Left lobe of liver (tissue), 2 donors: ENCODE measurements at regions not wholly inside any gene's neighbourhood (a gene's known extent, or its start where the extent isn't known, plus 50 kb on each side); places are given as distances from the start of the nearest gene placed in this dataset.

ENCODE experiments used
- ATAC-seq: fragments of 200-7000 bp; cut with Tn5 transposase; one replicate; pipeline ENCODE4 v1.9.1; 2020; ENCODE audit warnings: mild to moderate bottlenecking, moderate library complexity
- DNase-seq: peaks from one replicate; pipeline ENCODE4 v3.0.0-alpha.2; 2020; ENCODE audit warnings: low spot score
- donor health status: DM: no; HTN: no; CAD: no; lungs with moderate emphysema.
- donor health status: DM: no; HTN: yes; CAD: no.

DNA sequence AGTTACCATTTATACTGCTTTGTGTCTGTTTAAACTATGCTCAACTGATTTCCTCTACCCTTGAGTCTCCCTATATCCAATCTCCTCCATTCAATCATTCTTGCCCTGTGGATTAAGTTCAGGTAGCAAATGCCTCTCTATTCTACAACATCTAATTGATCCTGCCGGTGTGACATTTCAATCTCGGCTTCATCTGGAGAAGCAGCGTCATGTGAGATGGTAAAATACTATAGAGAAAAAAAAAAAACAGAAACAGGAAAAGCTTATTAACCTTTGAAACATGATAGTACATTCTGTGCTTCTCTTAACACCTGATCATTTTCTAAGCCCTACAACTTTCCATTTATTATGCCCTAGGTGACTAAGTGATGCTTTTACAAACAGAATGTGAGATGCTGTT lies 89.4 kb downstream of the KCTD12 start:
- ATAC-seq = no peak
- DNase-seq = no peak

DNA sequence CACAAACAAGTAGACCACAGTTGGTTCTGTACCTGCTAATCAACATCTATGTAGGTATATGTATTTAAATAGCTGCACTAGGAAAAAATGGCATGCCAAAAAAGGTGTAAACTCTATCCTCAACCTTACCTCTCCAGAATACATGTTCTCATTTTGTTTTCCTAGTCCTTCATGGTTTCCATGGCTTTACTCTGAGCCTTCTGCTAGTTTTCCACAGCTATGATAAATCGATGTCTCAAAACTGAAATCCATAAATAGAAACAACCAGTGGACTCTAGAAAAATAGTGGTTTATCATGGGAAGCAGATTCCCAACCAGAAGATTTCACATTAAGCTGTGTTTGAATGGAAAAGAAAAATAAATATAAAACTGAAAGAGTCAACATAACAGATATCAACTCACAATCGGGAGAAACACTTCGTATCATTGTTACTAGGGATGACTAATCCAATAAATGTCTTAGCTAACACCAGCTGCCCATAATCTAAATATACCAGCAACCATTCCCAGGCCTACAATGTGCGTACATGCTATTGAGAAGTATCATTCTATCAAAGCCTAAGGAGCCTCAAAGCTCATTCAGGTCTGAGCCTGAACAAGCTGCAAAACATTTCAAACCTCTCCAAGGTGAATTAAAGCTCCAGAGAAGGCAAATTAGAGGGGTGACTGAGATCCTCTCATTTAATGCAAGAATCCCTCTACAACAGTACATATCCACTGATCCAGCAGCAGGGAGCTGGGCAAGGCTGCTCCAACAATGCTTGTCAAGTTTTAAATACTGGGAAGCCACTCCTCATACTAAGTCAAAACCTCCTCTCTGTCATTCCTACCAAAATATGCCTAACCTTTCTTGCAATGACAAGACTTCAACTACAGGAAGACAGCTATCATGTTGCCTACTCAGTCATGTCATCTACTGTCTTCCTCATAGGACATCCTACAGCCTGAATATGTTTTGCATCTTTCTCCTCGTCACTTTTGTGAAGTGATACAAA lies 90.2 kb downstream of the KCTD12 start:
- ATAC-seq (no peak), DNase-seq (no peak)

DNA sequence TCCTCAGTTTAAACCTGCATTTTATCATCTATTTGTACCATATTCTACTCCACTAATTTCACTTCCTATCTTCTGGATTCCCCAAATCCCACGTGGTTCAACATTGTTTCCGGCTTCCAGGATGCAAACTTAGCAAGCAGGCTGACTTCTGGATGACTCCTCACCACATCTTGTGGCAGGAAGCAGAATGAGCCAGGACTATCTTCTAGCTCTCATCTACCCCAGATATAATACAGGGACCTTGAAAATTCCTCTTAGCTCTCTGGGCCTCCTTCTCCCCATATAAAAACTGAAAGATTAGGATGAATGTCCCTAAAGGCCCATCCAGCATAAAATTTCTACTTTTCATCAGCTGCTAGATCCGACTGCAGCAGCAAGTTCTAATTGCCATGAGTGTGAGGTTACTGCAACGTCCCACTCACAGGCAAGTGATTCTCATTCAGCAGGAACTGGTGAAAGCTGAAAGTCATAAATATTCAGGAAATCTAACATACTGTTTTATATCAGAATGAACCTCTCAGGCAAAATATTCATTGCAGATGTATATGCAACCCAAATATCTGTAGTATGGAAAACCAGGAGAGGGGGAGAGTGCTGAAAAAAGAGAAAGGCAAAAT lies 93.4 kb downstream of the KCTD12 start:
- ATAC-seq = peak; percentile 55
- DNase-seq = no peak

DNA sequence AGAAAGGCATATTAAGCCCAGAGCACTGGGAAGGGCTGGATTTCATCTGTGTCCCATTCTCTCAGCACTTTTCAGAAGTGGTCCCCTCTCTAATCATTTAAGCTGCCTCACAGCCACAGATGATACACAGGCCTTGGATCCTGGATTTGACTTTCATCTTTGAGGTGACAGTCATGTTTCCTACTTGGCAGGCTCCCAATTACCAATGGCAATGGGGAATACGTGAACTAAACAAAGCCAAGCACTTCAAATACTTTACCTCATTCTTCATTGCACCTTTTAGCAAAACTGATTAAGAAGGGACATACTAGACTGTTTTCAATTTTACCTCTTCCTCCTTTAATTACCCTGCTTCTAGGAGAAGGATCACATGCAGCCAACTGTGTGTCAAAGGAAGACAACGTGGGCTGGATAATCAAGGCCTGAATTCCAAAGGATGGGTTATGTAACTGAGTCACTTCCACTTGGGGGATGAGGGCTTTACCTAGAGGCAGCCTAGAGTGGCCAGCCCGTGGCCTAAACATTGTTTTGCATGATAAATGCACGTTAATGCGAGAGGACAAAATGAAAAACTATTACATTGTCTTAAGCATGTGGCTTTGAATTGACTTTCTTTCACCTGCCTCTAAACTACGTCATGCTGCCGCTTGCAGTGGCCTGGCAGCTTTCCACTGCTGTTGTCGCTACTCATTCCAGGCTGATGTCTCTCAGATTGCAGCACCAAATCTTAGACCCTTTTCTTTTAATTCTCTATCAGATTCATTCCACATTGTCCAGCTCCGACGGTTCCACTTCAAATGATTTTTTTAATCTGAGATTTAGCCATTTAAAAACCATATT lies 95.0 kb downstream of the KCTD12 start:
- DNase-seq (no peak), ATAC-seq (no peak)

DNA sequence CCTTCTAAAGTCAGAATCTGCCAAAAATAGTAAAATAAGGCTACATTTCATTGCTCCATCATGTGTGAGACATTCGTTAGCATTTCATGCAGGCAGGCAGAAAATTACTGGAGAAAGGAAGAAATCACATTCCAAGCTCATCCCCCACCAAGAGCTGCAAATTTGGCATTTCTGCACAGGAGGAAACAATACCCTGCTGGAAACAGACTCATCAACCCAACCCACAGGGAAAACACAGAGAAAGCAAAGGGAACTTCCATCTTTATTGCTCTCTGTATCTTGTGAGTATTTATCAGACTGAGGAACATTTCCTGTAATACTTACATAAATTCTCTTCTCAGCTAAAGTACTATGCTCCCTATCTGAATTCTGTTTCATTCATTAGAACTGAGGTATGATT lies 95.7 kb downstream of the KCTD12 start:
- no peak for DNase-seq
- no peak for ATAC-seq

DNA sequence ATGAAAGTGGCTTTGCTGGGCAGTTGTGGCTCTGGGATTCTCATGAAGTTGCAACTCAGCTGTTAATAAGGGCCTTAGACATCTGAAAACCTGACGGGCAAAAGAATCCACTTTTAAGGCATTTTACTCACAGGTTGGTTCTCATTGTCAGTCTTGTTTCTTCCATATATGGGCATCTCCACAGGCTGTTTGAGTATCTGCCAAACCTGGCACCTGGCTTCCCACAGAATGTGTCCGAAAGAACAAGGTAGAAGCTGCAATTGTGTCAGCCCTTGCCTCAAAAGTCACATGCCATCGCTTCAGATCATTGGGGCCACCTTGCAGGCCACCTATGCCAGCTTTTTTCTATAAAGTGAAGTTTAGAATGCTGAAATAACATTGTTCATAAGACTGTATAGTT lies 102.4 kb downstream of the KCTD12 start:
- ATAC-seq (no peak), DNase-seq (no peak)

DNA sequence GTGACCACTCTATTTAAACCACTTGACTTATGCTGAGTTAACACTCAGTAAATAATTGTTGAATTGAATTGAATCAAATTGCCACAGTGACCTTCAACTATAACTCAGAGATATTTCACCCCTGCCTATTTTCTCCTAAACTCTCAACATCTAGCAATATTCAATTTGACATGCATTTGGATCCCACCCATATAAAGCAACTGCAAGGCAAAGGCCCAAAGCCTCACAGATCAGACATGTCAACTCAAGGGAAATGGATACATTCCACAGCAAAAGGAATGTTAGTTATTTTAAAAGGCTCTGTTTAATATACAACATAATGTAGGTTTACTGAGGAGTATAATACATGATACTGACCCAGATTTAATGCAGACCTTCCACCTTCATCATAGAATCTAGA lies 107.4 kb downstream of the KCTD12 start:
- DNase-seq (no peak), ATAC-seq (no peak)

DNA sequence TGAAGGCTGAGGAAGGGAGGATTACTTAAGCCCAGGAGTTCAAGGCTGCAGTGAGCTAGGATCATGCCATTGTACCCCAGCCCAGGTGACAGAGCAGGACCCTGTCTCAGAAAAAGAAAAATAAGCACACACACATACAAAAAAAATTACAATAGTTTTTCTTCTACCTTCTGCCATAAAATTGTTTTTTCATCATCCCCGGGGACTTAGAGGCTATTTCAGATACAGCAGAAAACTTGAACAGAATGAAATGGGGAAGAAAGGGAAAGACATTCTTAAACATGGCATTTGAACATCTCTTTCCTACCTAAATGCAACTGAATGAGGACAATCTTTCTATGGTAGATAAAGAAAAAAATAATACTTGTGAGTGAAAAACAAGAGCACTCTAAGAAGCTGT lies 109.1 kb downstream of the KCTD12 start:
- DNase-seq = no peak
- ATAC-seq = no peak

DNA sequence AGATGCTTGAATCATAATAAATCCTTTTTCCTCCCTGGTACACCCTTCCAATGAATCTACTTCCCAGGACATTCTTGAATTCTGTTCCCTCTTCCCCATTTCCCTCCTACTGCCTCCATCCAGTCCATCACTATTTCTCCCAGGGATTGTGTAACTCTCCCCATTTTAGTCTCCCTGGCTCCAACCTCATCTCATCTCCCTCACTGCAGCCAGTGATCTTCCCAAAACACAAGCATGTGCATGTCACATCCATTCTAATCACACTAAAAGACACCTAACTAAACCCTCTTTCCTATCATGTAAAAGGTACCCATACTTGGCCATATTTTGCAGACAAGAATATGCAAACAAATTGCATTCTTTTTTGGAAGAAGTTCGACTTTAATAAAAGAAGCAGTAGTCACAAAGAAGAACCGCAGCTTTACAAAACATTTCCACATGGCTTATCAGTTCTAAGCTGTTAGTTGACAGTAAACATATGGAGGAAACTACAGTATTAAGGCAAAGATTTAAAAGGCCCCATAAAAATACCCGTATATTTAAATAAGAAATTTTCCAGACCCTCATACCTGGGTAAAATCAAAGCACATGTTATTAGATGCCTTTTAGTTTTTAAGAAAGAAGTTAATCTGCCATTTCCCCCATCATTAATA lies 111.0 kb downstream of the KCTD12 start:
- DNase-seq = no peak
- no peak for ATAC-seq

DNA sequence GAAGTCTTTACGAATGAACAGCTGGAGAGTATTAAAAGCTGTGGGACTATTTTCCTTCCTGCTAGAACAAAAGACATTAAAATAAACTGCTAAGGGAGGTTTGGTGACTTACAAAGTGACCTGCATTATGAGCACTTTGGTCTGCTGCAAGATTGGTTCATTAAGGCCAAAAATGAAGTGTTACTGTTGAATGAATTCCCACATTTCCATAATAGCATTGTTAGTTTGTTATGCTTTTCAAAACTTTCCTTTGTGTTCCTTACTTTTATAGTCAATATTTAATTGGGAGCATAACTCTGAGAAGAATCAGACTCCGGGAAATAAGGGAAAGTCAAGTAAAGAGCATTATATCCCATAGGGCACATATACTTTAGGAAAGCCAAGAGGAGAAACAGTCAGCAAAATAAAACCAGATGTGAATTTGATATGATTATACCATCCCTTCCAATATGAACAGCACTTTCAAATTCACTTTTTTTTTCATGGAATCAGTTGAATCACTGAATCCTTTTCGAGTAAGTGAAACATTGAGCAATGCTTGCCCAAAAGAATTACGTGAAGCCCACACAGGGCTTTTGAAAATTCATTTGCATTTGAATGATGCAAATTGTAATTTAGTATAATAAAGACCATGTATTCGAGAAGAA lies 112.6 kb downstream of the KCTD12 start:
- ATAC-seq (no peak), DNase-seq (no peak)

DNA sequence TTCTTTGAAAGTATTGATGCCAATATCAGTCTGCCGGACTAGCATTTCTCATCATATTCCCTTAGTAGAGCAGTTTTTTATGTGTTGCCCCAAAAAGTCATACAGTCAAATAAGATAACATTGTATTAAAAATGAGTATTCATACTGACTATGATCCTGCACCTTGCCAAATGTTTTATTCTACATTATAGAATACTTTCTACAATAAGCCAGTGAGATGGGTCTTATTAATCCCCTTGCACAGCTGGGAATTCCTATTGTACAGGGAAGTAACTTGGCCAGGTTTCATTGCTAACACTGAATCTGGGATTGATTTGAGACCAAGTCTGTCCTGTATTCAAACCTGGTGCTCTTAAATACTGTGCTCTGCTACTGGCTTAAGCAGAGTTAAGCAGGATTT lies 114.0 kb downstream of the KCTD12 start:
- ATAC-seq = no peak
- no peak for DNase-seq

DNA sequence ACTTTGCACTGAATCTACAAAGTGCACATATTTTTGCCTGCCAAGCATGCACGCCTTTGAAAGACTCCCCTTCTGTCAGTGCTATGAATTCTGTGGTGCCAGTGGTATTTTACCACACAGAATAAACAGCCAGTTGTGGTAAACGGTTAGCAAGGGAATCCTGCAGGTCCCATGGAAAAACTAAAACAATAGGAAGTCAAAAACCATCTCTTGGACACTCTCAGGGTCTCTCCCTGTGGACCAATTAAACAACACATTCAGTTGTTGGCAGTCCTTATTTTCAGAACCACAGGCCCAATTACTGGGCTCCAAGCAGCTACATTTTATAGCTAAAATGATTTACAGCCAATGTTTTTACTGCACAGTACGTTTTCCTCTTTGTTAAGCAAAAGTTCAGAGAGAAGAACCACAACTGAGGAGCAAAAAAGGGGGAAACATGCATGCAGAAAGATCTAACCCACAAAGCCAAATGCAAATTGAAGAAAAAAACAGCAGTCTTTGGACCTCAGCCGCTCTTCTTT lies 116.9 kb downstream of the KCTD12 start:
- no peak for ATAC-seq
- no peak for DNase-seq

DNA sequence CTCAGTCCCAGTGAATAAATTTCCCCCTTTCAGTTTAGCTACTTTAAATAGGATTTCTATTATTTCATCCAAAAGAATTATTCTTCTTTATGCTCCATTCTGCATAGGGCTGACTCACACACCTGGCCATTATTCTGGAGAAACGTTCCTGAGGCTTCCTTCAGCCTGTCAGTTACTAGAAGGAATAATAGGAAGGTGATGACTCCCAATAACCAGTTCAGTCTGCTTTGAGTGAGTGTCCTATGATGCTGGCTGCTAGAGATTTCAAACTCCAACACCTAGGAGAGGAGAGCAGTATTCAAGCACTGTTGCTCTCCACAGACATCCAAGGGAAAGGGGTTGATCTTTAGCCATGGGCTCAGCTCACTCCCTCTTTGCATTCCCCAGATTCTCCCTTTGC lies 117.8 kb downstream of the KCTD12 start:
- DNase-seq (no peak), ATAC-seq (no peak)

DNA sequence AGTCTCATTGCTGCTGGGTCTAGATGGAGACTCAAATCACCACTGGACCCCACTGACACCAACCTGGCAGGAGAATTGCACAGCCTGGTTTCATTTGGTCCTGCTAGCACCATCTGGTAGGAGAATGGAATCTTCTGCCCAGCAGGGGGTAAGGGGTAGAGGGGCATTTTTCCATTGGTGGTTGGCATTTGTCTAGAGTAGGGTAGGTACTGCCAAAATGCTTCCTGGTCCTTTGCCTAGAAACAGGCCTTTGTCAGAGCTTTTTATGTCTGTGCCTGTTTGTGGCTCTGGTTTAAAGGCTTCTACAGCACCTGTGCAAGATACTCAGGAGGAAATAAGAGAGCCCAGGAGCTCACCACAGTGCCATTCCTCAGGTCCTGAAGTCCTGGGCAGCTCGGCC lies 121.3 kb downstream of the KCTD12 start:
- ATAC-seq (no peak), DNase-seq (no peak)

DNA sequence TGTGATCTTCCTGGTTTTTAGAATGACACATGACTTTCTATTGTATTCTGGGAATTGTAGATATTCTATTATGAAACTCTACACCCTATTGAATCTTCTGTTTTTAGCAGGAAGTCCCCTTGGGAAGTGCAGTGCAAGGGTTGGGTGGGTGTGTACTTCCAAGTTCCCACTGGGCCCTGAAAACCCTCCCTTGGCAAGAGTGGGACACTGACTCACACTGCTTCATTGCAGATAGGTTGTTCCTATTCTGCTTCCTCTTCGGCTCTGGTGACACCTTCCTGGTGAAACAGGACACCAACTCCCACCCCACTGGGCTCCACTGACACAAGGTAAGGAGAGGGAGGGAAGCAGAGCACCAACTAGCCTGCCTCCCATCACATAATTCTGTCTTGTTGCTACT lies 121.8 kb downstream of the KCTD12 start:
- peak; percentile 71 for ATAC-seq
- DNase-seq = no peak

DNA sequence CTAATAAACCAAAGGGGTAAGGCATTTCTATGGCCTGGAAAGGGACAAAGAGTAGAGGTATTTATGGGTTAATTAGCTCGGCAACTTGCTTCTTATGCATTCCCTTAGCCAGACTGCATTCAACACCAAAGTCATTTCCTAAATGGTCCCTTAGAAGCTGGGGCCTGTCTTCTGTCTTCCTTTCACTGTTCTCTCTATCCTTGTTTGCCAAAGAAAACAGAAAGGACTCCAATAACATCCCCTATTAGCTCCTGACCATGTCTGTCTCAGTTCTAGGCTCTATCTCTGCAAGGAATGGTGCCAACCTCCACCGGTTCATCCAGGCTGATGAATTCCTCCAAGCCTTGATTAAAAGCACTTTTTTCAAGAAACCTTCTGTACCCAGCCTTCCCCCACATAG lies 123.5 kb downstream of the KCTD12 start:
- ATAC-seq (no peak), DNase-seq (no peak)

DNA sequence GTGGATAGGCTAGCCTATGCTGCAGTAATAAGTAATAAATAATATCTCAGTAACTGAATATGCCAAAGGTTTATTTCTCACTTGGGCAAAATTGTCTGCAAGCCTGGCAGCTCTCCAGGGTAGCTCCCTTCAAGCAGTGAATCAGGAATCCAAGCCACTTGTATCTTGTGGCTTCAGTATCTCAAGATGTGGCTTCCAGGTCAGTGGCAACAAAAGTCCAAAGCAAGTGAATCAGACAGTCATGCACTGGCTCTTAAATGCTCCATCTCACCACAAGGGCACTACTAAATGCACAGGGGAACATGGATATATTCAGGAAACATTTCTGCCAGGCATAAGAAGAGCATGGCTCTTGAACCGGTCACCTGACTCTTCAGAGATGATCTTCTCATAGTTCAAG lies 126.3 kb downstream of the KCTD12 start:
- no peak for DNase-seq
- ATAC-seq = no peak

DNA sequence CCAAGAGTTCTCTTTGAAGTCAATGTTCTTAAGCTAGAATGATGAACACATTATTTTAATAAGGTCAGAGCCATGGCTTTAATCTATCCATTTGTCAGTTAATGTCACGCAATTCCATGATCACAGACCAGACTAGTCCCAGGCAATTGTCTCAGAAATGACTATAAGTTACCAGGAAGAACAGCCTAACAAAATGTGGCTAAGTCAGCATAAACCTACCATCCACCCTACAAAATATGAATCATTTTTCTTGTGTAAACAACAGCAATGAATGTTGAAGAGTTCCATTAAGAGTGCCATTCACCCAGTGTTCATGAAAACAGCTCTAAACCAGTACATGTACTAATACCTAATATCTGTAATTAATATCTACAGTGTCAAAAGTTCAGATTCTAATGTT lies 127.5 kb downstream of the KCTD12 start:
- DNase-seq = no peak
- no peak for ATAC-seq

DNA sequence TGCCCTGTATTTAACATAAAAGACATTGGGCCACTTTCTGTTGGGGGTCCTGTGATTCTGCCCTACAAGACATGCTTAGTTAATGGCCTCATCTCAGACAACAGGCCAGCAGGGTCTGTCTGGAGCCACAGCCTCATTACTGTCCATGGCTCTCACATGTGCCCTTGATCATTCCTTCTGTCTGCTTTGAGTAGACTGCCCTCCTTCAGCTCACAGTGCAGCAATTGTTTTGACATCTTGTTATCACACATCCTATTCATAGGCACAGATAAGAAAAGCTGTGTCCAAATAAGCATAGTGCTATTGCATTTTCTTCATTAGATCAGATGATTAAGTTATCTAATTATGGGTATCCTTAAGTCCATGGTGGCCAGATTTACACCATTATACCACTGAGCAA lies 127.9 kb downstream of the KCTD12 start:
- ATAC-seq = no peak

DNA sequence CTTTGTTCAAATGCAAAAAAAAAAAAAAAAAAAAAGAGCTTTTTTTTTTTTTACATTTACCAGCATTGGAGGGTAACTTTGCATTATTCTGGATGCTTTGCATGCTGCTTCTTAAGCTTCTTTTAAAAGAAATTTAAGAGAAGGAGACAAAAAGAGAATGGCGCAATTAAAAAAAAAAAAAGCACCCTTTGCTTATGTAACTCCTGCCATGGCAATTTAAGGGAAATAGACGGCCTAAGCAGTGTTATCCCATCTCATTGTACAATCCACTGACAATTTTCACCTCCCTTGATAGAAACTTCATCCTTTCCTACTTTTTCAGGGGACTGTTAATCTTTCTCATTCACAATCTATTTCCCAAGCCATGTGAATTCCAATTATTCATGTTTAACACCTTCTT lies 129.8 kb downstream of the KCTD12 start:
- no peak for DNase-seq
- ATAC-seq = no peak

More for the DNA sequence above, 127.9 kb downstream of the KCTD12 start:
- no peak for DNase-seq
